OCI-LY3 (cell line): ENCODE measurements at regions not wholly inside any gene's neighbourhood (a gene's known extent, or its start where the extent isn't known, plus 50 kb on each side); places are given as distances from the start of the nearest gene placed in this dataset.
"Not testable (repeated sequence)": the region's sequence is repeated elsewhere in the genome, so short reads cannot be mapped to it uniquely, and the experiment has no call there.

Experiments used
- H2AFZ ChIP-seq: fragments of 200-600, 300-600 bp; shearing (Covaris generic); 2 replicates; pipeline ENCODE4 v1.6.0; 2014; ENCODE audit warnings: antibody characterized with exemption, low read depth, low read length
- H3K27ac ChIP-seq: fragments of 200-600, 300-600 bp; sonication (generic); 2 replicates; pipeline ENCODE4 v1.5.1; 2014; ENCODE audit warnings: mild to moderate bottlenecking, low read length, moderate library complexity, mixed read lengths
- H3K27me3 ChIP-seq: fragments of 200-600, 300-600 bp; sonication (generic); 2 replicates; pipeline ENCODE4 v1.6.1; 2014; ENCODE audit warnings: low read depth, low read length, mixed read lengths
- H3K36me3 ChIP-seq: fragments of 200-600, 300-600 bp; sonication (generic); replicated peaks from 2 replicates; pipeline ENCODE3; 2014; ENCODE audit warnings: low read depth, low read length, mixed read lengths
- H3K4me1 ChIP-seq: fragments of 300-600, 200-600 bp; sonication (generic); 2 replicates; pipeline ENCODE4 v1.6.1; 2014; ENCODE audit warnings: low read length, mixed read lengths
- H3K4me2 ChIP-seq: fragments of 200-600, 300-600 bp; sonication (generic); 2 replicates; pipeline ENCODE4 v1.6.1; 2014; ENCODE audit warnings: low read length, mixed read lengths
- H3K4me3 ChIP-seq: fragments of 300-600, 200-600 bp; sonication (generic); 2 replicates; pipeline ENCODE4 v1.5.1; 2014; ENCODE audit warnings: antibody characterized with exemption, mild to moderate bottlenecking, low read length, moderate library complexity
- H3K79me2 ChIP-seq: fragments of 300-600, 200-600 bp; shearing (Covaris generic); 2 replicates; pipeline ENCODE4 v1.6.1; 2014; ENCODE audit warnings: mild to moderate bottlenecking, low read length, mixed read lengths
- H3K9ac ChIP-seq: fragments of 300-600, 200-600 bp; shearing (Covaris generic); 2 replicates; pipeline ENCODE4 v1.6.0; 2014; ENCODE audit warnings: mild to moderate bottlenecking, low read length, moderate library complexity
- H3K9me3 ChIP-seq: fragments of 200-600, 300-600 bp; shearing (Covaris generic); 2 replicates; pipeline ENCODE4 v1.6.1; 2014; ENCODE audit warnings: low read length, mixed read lengths; ENCODE audit not compliant: insufficient read depth
- H4K20me1 ChIP-seq: fragments of 200-600, 300-600 bp; sonication (generic); 2 replicates; pipeline ENCODE4 v1.6.1; 2016; ENCODE audit warnings: low read length, mixed read lengths; ENCODE audit not compliant: insufficient read depth
- EZH2phosphoT487 ChIP-seq: fragments of 200-600 bp; shearing (Covaris generic); IDR thresholded peaks from 2 replicates; pipeline ENCODE4 v1.6.1; 2018; ENCODE audit warnings: antibody characterized with exemption, mixed run types, low read depth
- TF ChIP-seq, protein P1 (sequence below): fragments of 200-600, 300-600 bp; sonication (generic); IDR thresholded peaks from 2 replicates; pipeline ENCODE4 v1.5.1; 2014; ENCODE audit warnings: antibody characterized with exemption, low read length, low read depth

DNA sequence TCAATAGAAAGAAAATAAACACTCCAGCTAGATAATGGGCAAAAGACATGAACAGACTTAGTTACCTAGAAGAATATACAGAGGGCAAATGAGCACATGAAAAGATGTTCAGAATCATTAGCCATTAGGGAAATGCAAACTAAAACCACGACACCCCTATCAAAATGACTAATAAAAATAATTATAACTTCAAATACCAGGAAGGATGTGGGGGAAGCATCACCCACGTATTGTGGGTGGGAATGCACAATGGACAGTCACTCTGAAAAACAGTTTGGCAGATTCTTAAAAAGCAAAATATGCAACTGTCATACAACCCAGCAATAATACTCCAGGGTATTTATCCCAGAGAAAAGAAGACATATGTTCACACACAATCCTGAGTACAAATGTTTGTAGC, 92.6 kb downstream of the DLL1 start:
- no peaks in the 10 kb centered on the region for H4K20me1 ChIP-seq
- TF ChIP-seq, protein P1, sequence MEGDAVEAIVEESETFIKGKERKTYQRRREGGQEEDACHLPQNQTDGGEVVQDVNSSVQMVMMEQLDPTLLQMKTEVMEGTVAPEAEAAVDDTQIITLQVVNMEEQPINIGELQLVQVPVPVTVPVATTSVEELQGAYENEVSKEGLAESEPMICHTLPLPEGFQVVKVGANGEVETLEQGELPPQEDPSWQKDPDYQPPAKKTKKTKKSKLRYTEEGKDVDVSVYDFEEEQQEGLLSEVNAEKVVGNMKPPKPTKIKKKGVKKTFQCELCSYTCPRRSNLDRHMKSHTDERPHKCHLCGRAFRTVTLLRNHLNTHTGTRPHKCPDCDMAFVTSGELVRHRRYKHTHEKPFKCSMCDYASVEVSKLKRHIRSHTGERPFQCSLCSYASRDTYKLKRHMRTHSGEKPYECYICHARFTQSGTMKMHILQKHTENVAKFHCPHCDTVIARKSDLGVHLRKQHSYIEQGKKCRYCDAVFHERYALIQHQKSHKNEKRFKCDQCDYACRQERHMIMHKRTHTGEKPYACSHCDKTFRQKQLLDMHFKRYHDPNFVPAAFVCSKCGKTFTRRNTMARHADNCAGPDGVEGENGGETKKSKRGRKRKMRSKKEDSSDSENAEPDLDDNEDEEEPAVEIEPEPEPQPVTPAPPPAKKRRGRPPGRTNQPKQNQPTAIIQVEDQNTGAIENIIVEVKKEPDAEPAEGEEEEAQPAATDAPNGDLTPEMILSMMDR, result no peak
- no peak for TF ChIP-seq EZH2phosphoT487

DNA sequence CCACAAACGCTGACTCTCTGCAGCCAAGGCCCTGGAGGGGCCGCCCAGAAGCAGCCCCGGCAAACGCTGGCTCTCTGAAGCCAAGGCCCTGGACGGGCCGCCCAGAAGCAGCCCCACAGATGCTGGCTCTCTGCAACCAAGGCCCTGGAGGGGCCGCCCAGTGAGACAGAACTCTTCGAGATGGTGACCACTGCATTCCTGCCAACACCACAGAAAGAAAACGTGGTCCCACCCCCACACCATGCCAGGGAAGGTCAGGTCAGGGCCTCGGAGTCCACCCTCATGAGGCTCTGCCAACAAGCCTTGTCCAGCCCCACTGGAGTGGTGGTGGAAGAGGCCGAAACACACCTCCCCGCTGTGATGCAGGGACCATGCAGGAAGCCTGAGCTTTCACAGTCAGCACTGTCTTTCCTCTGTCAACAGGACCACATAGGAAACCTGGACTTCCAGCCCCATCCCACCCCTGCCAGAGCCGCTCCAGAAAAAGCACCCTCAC, 97.5 kb downstream of the DLL1 start:
- Histone ChIP-seq H3K4me2 (no peak overlapping the region), H3K36me3 (no peaks in the 10 kb centered on the region), H3K27me3 (no peaks in the 10 kb centered on the region), H3K4me1 (no peaks in the 10 kb centered on the region), H3K9me3 (no peaks in the 10 kb centered on the region), H3K79me2 (no peaks in the 10 kb centered on the region), H3K4me3 (no peak overlapping the region), H2AFZ (no peak overlapping the region), H4K20me1 (no peaks in the 10 kb centered on the region), H3K27ac (no peak overlapping the region), H3K9ac (no peak overlapping the region)
- TF ChIP-seq, protein P1, result no peak
- no peak for TF ChIP-seq EZH2phosphoT487

More for the DNA sequence above, 92.6 kb downstream of the DLL1 start:
- H3K4me1 ChIP-seq, result no peaks in the 10 kb centered on the region
- no peak overlapping the region for H3K27ac ChIP-seq
- H3K27me3 ChIP-seq, result no peaks in the 10 kb centered on the region
- no peaks in the 10 kb centered on the region for H3K79me2 ChIP-seq
- H3K9me3 ChIP-seq, result no peaks in the 10 kb centered on the region
- H3K4me3 ChIP-seq, result no peak overlapping the region
- no peak overlapping the region for H2AFZ ChIP-seq
- no peaks in the 10 kb centered on the region for H3K36me3 ChIP-seq
- H3K9ac ChIP-seq, result no peak overlapping the region
- no peak overlapping the region for H3K4me2 ChIP-seq

DNA sequence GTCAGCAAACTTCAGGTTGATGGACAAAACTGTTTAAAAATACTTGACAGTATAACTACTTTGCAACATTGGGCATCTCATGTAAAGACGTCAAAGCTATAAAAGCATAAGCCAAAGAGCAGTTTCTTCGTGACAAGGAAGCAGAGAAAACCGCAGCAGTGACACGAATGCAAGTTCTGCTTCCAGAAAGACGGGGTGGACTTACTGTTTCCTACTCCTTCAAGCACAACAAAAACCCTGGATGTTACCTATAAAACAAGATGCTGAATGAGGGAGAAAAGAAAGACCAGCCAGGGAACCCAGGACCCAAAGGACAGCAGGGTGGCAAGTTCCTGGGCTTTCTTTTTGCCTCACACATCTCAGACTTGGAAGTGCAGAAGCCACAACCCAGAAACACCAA, 98.0 kb downstream of the DLL1 start:
- Histone ChIP-seq H3K4me2 (no peak overlapping the region), H3K79me2 (no peaks in the 10 kb centered on the region), H3K9me3 (no peaks in the 10 kb centered on the region), H3K27ac (no peak overlapping the region), H3K4me1 (no peaks in the 10 kb centered on the region), H3K36me3 (no peaks in the 10 kb centered on the region), H4K20me1 (no peaks in the 10 kb centered on the region), H3K9ac (no peak overlapping the region), H3K4me3 (no peak overlapping the region), H3K27me3 (no peaks in the 10 kb centered on the region), H2AFZ (no peak overlapping the region)
- TF ChIP-seq EZH2phosphoT487, result no peak
- TF ChIP-seq, protein P1, result no peak

DNA sequence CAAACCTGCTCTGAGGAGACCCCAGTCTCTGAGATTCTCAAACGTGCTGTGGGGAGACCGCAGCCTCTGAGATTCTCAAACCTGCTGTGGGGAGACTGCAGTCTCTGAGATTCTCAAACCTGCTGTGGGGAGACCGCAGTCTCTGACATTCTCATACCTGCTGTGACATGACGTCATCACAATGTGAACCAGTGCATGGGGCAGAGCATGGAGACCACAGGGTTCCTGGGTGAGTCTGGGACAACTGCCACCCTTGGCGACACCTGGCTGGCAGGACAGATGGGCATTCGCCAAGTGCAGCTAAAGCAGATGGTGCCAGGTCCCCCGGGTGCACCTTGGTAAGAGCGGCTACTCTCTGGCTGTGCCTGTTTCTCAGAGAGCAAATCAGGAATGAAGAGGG, 98.8 kb downstream of the DLL1 start:
- not testable (repeated sequence) for H3K4me2 ChIP-seq, H3K4me3 ChIP-seq, H2AFZ ChIP-seq, H3K9ac ChIP-seq, H3K4me1 ChIP-seq, H3K36me3 ChIP-seq, H3K79me2 ChIP-seq, H3K27me3 ChIP-seq, H4K20me1 ChIP-seq, H3K27ac ChIP-seq, H3K9me3 ChIP-seq

DNA sequence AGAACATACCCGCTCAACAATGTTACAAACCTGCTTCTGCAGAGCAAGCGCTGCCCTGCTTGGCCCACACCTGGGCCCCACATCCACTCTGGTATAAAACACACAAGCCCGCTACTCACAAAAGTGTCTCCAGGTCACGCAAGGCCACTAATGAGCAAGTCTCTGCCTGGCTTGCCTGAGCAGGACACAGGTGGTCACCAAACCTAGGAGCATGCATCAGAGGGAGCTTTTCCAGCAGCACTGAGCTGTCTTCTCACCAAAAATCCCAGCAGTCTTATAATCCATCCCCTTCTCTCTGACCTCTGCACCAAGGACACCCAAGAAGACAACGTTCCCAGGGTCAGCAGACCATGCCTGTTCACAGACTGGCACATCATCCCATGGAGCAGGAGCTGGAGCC, 100.8 kb downstream of the DLL1 start:
- no peaks in the 10 kb centered on the region for H4K20me1 ChIP-seq
- no peaks in the 10 kb centered on the region for H3K36me3 ChIP-seq
- no peaks in the 10 kb centered on the region for H3K79me2 ChIP-seq
- no peak for TF ChIP-seq EZH2phosphoT487
- TF ChIP-seq, protein P1, result no peak
- no peak overlapping the region for H3K27ac ChIP-seq
- no peak overlapping the region for H2AFZ ChIP-seq
- H3K4me2 ChIP-seq, result no peak overlapping the region
- no peaks in the 10 kb centered on the region for H3K9me3 ChIP-seq
- no peaks in the 10 kb centered on the region for H3K4me1 ChIP-seq
- no peak overlapping the region for H3K9ac ChIP-seq
- no peak overlapping the region for H3K4me3 ChIP-seq
- no peaks in the 10 kb centered on the region for H3K27me3 ChIP-seq
